ENCODE measurements at regions not wholly inside any gene's neighbourhood (a gene's known extent, or its start where the extent isn't known, plus 50 kb on each side); places are given as distances from the start of the nearest gene placed in this dataset.

- Mint-ChIP-seq H3K4me1 (no peaks in the 10 kb centered on the region), H3K27me3 (no peaks in the 10 kb centered on the region), H3K36me3 (no peaks in the 10 kb centered on the region), H3K9me3 (no peaks in the 10 kb centered on the region), H3K4me3 (no peak overlapping the region), H3K27ac (no peak overlapping the region)
- DNase-seq = no peak
- ATAC-seq (replicated peaks) = no peak
Observed at GRCh38 chr13:61852116-61852619, 436.5 kb upstream of the PCDH20 start.

DNA sequence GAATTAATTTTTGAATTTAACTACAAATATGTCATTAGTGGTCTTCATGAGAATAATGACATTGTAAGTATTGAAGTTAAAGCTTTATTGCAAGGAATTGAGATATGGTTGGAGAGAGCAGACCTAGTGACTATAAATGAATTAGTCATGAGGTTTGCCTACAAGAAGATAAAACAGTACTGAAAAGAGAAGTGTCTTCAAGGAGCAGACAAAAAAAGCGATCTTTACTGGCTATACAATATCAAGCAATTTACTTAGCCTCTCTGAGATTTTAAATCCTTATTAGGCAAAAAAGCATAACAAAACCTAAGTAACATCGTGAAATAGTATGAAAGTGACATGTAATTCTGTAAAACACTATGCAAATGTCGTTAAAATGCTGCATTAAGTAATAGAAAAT lies 435.1 kb upstream of the PCDH20 start:
- Mint-ChIP-seq H3K36me3 (no peaks in the 10 kb centered on the region), H3K4me1 (no peaks in the 10 kb centered on the region), H3K4me3 (no peak overlapping the region), H3K27ac (no peak overlapping the region), H3K27me3 (no peaks in the 10 kb centered on the region), H3K9me3 (peaks cover 1 to 4% of the 10 kb centered on the region in 2 donors)
- DNase-seq (no peak), ATAC-seq (replicated peaks) (no peak)

DNA sequence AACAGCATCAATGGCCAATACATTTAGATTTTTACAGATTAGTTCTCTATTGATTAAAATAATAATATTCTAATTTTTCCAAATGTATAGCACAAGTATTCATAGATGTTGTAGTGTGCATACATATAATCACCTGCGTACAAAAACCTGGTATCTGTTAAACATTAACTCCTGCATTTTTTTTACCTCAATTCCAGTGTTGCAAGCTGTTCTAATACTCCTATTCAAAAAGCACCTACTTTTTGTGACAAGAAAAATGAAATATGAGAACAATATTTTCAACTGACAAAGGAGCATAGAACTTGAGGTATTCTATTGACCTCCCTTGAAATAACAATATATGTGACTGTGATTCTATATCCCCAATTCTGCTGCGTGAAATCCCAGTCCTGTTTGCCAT lies 422.9 kb upstream of the PCDH20 start:
- no peaks in the 10 kb centered on the region for H3K27me3 Mint-ChIP-seq
- H3K36me3 Mint-ChIP-seq = no peaks in the 10 kb centered on the region
- peaks cover 0 to 1% of the 10 kb centered on the region in 2 donors for H3K9me3 Mint-ChIP-seq
- no peak for DNase-seq
- no peak overlapping the region for H3K4me3 Mint-ChIP-seq
- H3K27ac Mint-ChIP-seq = no peak overlapping the region
- ATAC-seq (replicated peaks) = no peak
- no peaks in the 10 kb centered on the region for H3K4me1 Mint-ChIP-seq

GRCh38 chr13:61833228-61833627 lies 417.6 kb upstream of the PCDH20 start:
- no peak overlapping the region for H3K4me3 Mint-ChIP-seq
- DNase-seq = no peak
- ATAC-seq (replicated peaks) = no peak
- no peaks in the 10 kb centered on the region for H3K4me1 Mint-ChIP-seq
- H3K27me3 Mint-ChIP-seq = no peaks in the 10 kb centered on the region
- H3K9me3 Mint-ChIP-seq = peaks cover 0 to 1% of the 10 kb centered on the region in 2 donors
- no peaks in the 10 kb centered on the region for H3K36me3 Mint-ChIP-seq
- no peak overlapping the region for H3K27ac Mint-ChIP-seq

DNA sequence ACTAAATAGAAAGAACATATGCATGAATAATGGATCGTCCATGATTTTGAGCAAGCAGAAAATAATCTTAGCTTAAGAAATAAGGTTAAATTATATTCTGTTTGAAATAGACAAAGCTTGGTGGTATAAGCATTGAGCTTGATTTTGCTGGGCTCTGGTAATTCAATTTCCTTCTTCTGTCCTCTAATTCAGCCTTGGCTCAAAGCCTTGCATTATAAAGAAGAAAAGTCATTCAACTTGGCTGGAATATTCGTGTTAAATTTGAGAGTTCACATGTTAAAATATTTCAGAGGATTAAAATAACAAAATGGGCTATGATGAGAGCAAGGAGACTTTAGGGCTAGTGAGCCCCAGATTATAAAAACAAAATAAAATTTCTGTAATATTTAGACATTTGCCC lies 415.4 kb upstream of the PCDH20 start:
- H3K36me3 Mint-ChIP-seq = no peaks in the 10 kb centered on the region
- H3K27ac Mint-ChIP-seq = no peak overlapping the region
- H3K27me3 Mint-ChIP-seq = no peaks in the 10 kb centered on the region
- ATAC-seq (replicated peaks) (no peak), DNase-seq (no peak)
- H3K4me1 Mint-ChIP-seq = no peaks in the 10 kb centered on the region
- peaks cover 0 to 4% of the 10 kb centered on the region in 2 donors for H3K9me3 Mint-ChIP-seq
- no peak overlapping the region for H3K4me3 Mint-ChIP-seq

GRCh38 chr13:61830475-61830874 lies 414.8 kb upstream of the PCDH20 start:
- no peak for DNase-seq
- Mint-ChIP-seq H3K27ac (no peak overlapping the region), H3K4me1 (no peaks in the 10 kb centered on the region), H3K36me3 (no peaks in the 10 kb centered on the region), H3K27me3 (no peaks in the 10 kb centered on the region), H3K4me3 (no peak overlapping the region), H3K9me3 (peaks cover 0 to 3% of the 10 kb centered on the region in 2 donors)
- ATAC-seq (replicated peaks) = no peak

GRCh38 chr13:61824168-61824567 lies 408.5 kb upstream of the PCDH20 start:
- DNase-seq (no peak), ATAC-seq (replicated peaks) (no peak)
- Mint-ChIP-seq H3K4me3 (no peak overlapping the region), H3K4me1 (no peaks in the 10 kb centered on the region), H3K27ac (no peak overlapping the region), H3K36me3 (no peaks in the 10 kb centered on the region), H3K27me3 (no peaks in the 10 kb centered on the region), H3K9me3 (peaks cover 5 to 7% of the 10 kb centered on the region in 2 donors)

DNA sequence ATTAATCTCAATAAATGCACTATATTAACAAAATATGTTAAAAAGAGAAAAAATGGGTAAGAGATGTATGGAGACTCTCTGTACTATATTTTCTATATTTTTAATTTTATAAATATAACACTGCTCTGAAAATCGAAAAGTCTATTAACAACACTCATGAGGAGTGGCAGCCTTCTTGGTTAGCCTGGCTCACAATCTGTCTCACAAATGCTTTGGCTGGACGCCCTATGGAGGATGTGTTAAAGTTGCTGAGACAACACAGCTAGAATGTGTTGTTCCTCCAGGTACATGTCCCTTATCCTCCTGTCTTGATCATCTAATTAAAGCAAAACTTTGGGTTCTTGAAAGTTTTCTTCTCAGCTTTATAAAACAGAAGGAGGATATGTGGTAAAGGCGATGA lies 396.6 kb upstream of the PCDH20 start:
- no peaks in the 10 kb centered on the region for H3K36me3 Mint-ChIP-seq
- H3K27me3 Mint-ChIP-seq = no peaks in the 10 kb centered on the region
- no peak for ATAC-seq (replicated peaks)
- H3K4me3 Mint-ChIP-seq = no peak overlapping the region
- peaks cover 10 to 12% of the 10 kb centered on the region in 2 donors for H3K9me3 Mint-ChIP-seq
- DNase-seq = no peak
- no peaks in the 10 kb centered on the region for H3K4me1 Mint-ChIP-seq
- no peak overlapping the region for H3K27ac Mint-ChIP-seq

GRCh38 chr13:61810065-61810464 lies 394.4 kb upstream of the PCDH20 start:
- ATAC-seq (replicated peaks) (no peak), DNase-seq (no peak)
- Mint-ChIP-seq H3K27me3 (no peaks in the 10 kb centered on the region), H3K4me3 (no peak overlapping the region), H3K9me3 (peaks cover 8 to 9% of the 10 kb centered on the region in 2 donors), H3K36me3 (no peaks in the 10 kb centered on the region), H3K27ac (no peak overlapping the region), H3K4me1 (no peaks in the 10 kb centered on the region)

DNA sequence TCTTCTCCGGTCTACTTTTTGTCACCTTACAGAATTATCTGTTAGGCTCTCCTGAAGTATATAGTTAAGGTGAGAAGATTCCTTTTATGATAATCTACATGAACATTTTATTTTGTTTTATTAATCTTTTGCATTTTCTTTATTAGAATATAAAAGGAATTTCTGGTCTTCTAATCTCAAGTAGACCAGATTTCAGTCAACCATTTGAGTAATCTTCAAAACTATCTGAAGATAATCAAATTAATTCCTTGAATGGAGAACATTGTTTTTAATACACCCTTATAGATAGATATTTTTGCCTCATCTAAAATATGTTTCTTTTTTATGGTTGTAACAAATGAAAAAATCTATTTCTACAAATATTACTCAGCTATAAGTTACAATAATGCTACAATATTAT lies 381.7 kb upstream of the PCDH20 start:
- H3K27me3 Mint-ChIP-seq = no peaks in the 10 kb centered on the region
- DNase-seq (no peak), ATAC-seq (replicated peaks) (no peak)
- peaks cover 0 to 1% of the 10 kb centered on the region in 2 donors for H3K9me3 Mint-ChIP-seq
- H3K4me3 Mint-ChIP-seq = no peak overlapping the region
- H3K27ac Mint-ChIP-seq = no peak overlapping the region
- H3K4me1 Mint-ChIP-seq = no peaks in the 10 kb centered on the region
- H3K36me3 Mint-ChIP-seq = no peaks in the 10 kb centered on the region

DNA sequence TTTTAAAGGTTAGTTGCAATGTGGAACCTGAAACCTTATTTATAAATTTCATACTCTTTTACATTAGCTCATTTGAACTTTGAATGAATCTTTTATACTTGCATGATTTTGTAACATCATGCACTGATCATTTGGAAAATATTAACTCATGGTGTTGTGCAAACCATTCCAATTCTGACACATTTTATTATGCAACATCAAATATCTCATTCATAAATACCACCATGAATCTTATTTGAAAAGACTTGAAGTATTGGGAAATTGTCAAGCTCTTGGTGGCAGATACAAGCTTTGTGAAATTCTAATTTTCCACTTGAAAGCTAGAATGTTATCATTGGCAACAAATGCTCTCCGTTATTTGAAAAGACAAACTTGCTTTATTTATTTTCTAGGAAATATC lies 379.9 kb upstream of the PCDH20 start:
- no peaks in the 10 kb centered on the region for H3K27me3 Mint-ChIP-seq
- ATAC-seq (replicated peaks) = no peak
- H3K4me3 Mint-ChIP-seq = no peak overlapping the region
- no peaks in the 10 kb centered on the region for H3K36me3 Mint-ChIP-seq
- peaks cover 0 to 3% of the 10 kb centered on the region in 2 donors for H3K9me3 Mint-ChIP-seq
- H3K27ac Mint-ChIP-seq = no peak overlapping the region
- DNase-seq = no peak
- H3K4me1 Mint-ChIP-seq = no peaks in the 10 kb centered on the region

GRCh38 chr13:61779456-61779855 lies 363.8 kb upstream of the PCDH20 start:
- Mint-ChIP-seq H3K4me3 (no peak overlapping the region), H3K27me3 (no peaks in the 10 kb centered on the region)

GRCh38 chr13:61778531-61778930 lies 362.9 kb upstream of the PCDH20 start:
- Mint-ChIP-seq H3K4me3 (no peak overlapping the region), H3K4me1 (no peaks in the 10 kb centered on the region), H3K27me3 (no peaks in the 10 kb centered on the region), H3K9me3 (peaks cover 2 to 4% of the 10 kb centered on the region in 2 donors), H3K36me3 (no peaks in the 10 kb centered on the region), H3K27ac (no peak overlapping the region)
- DNase-seq (no peak), ATAC-seq (replicated peaks) (no peak)

More at GRCh38 chr13:61779456-61779855, 363.8 kb upstream of the PCDH20 start:
- ATAC-seq (replicated peaks) (no peak), DNase-seq (no peak)
- Mint-ChIP-seq H3K9me3 (peaks cover 2 to 4% of the 10 kb centered on the region in 2 donors), H3K36me3 (no peaks in the 10 kb centered on the region), H3K27ac (no peak overlapping the region), H3K4me1 (no peaks in the 10 kb centered on the region)

GRCh38 chr13:61777899-61778298 lies 362.2 kb upstream of the PCDH20 start:
- Mint-ChIP-seq H3K27ac (no peak overlapping the region), H3K27me3 (no peaks in the 10 kb centered on the region), H3K9me3 (peaks cover 2 to 4% of the 10 kb centered on the region in 2 donors), H3K4me1 (no peaks in the 10 kb centered on the region), H3K36me3 (no peaks in the 10 kb centered on the region), H3K4me3 (no peak overlapping the region)
- ATAC-seq (replicated peaks) (no peak), DNase-seq (no peak)

DNA sequence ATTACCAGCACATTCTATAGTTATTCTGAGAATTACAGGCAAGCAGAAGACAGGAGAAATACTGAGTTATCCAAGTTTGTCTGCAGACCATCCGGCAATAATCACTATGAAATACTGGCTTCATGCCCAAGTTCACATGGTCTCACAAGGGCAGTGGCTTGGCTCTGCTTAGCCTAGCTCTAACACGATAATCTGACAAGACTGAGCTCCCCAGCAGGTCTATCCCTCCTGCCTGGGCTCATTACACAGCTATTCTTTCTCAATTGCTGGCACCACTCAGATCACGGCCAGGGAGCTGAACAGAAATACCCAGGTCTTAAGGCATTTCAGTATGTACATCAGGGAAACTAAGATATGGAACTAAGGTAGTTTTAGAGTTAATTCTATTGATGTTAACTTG lies 361.6 kb upstream of the PCDH20 start:
- ATAC-seq (replicated peaks) (no peak), DNase-seq (no peak)
- Mint-ChIP-seq H3K36me3 (no peaks in the 10 kb centered on the region), H3K27ac (no peak overlapping the region), H3K4me1 (no peaks in the 10 kb centered on the region), H3K9me3 (peaks cover 2 to 4% of the 10 kb centered on the region in 2 donors), H3K27me3 (no peaks in the 10 kb centered on the region), H3K4me3 (no peak overlapping the region)

- ATAC-seq (replicated peaks) = no peak
- no peaks in the 10 kb centered on the region for H3K4me1 Mint-ChIP-seq
- no peak for DNase-seq
- H3K27me3 Mint-ChIP-seq = no peaks in the 10 kb centered on the region
- H3K27ac Mint-ChIP-seq = no peak overlapping the region
- no peak overlapping the region for H3K4me3 Mint-ChIP-seq
- H3K9me3 Mint-ChIP-seq = peaks cover 0 to 2% of the 10 kb centered on the region in 2 donors
- H3K36me3 Mint-ChIP-seq = no peaks in the 10 kb centered on the region
Observed at GRCh38 chr13:61774903-61775302, 359.3 kb upstream of the PCDH20 start.
